HUES48 (cell line): ENCODE measurements at regions not wholly inside any gene's neighbourhood (a gene's known extent, or its start where the extent isn't known, plus 50 kb on each side); places are given as distances from the start of the nearest gene placed in this dataset.

ENCODE experiments used
- H3K27ac ChIP-seq: one replicate; pipeline ENCODE4 v1.7.0; 2013; ENCODE audit warnings: low read depth, low read length, inconsistent platforms
- H3K27me3 ChIP-seq: 2 replicates; pipeline ENCODE4 v1.6.1; 2013; ENCODE audit warnings: mild to moderate bottlenecking, low read length; ENCODE audit not compliant: control insufficient read depth, insufficient read depth
- H3K36me3 ChIP-seq: 2 replicates; pipeline ENCODE4 v1.6.1; 2013; ENCODE audit warnings: low read length; ENCODE audit not compliant: control insufficient read depth, insufficient read depth
- H3K4me1 ChIP-seq: 2 replicates; pipeline ENCODE4 v1.6.1; 2013; ENCODE audit warnings: mild to moderate bottlenecking, low read length; ENCODE audit not compliant: control insufficient read depth, insufficient read depth
- H3K4me3 ChIP-seq: 2 replicates; pipeline ENCODE4 v1.5.1; 2013; ENCODE audit warnings: mild to moderate bottlenecking, low read depth, low read length
- H3K9ac ChIP-seq: 2 replicates; pipeline ENCODE4 v1.6.1; 2013; ENCODE audit warnings: mild to moderate bottlenecking, low read depth, low read length, moderate library complexity
- H3K9me3 ChIP-seq: 2 replicates; pipeline ENCODE4 v1.6.1; 2013; ENCODE audit warnings: low read length; ENCODE audit not compliant: control insufficient read depth, insufficient read depth

DNA sequence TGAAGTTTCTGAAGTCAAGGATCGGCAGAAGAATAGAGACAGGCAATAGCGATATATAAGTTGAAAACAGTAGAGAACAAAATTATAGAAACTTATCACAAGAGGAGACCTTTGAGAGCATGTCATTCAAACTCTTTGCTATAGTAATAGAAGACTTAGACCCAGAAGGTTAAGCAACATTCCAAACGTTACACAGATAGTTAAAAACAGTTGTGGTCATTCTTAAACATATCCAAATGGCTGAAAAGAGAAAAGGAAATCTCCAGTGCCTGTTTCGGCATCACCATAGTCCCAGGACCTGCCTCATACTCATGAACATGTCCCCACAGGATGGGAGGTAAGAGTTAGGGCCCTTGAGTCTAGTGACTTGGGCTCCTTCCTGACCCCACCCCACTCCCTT is 258.1 kb upstream of the NOCT start:
- Histone ChIP-seq H3K27ac (no peak overlapping the region), H3K36me3 (no peaks in the 10 kb centered on the region), H3K4me1 (no peaks in the 10 kb centered on the region), H3K9me3 (no peaks in the 10 kb centered on the region), H3K9ac (no peak overlapping the region), H3K27me3 (no peaks in the 10 kb centered on the region), H3K4me3 (no peak overlapping the region)

DNA sequence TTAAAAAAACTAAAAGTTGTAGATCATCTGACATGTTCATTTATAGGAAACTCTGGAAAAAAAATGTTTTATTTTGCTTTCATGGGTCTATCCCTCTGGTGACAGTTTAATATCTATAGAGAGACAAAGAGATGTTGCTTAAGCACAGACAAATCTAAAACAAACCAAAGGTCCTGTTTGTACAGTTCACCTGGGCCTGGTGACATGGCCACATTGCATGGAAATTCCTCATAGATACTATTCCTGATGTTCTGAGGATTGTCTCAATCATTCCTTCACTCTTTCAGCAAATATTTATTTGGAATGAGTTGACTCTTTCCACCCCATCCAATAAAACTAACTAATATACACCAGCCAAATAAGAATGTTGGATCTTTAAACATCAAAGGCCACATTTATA is 259.1 kb upstream of the NOCT start:
- Histone ChIP-seq H3K27ac (no peak overlapping the region), H3K4me3 (no peak overlapping the region), H3K36me3 (no peaks in the 10 kb centered on the region), H3K27me3 (no peaks in the 10 kb centered on the region), H3K9ac (no peak overlapping the region), H3K9me3 (no peaks in the 10 kb centered on the region), H3K4me1 (no peaks in the 10 kb centered on the region)

DNA sequence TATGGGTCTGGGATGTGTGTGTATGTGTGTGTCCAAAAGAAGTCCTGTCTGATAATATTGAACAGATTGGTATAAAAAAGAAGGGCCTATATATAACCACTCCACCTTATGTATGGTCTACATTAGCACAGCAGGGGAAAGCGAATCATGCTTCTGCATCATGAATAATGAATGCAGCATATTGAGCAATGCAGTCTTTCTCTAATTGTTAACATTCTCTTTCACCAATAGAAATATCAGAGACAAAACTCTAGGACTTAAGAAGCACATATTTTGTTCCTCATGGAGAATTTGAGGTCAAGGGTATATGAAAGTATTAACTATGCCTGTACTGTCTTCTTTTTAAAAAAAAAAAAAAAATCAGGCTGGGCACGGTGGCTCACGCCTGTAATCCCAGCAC is 264.3 kb upstream of the NOCT start:
- H3K9me3 ChIP-seq: no peaks in the 10 kb centered on the region
- no peak overlapping the region for H3K4me3 ChIP-seq
- H3K9ac ChIP-seq: no peak overlapping the region
- H3K27me3 ChIP-seq: no peaks in the 10 kb centered on the region; the same call in 1 of the 2 replicates
- no peaks in the 10 kb centered on the region for H3K4me1 ChIP-seq
- H3K27ac ChIP-seq: no peak overlapping the region
- H3K36me3 ChIP-seq: no peaks in the 10 kb centered on the region

DNA sequence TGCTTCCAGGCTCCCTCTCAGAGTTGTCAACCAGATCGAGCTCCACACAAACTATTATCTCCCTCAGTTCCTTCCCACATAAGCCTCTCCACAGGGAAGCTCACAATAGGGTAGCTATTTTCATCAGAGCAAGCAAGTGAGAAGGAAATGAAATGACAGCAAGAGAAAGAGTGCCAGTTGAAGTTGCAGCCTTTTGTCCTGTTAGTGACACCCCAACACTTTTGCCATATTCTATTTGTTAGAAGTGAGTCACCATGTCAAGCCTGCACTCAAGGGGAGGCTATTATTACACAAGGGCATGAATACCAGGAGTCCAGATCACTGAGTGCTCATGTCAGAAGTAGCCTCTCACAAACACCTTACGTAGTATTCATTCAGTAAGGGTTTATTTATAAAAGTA is 266.3 kb upstream of the NOCT start:
- Histone ChIP-seq H3K4me1 (no peaks in the 10 kb centered on the region), H3K27ac (no peak overlapping the region), H3K36me3 (no peaks in the 10 kb centered on the region), H3K27me3 (no peaks in the 10 kb centered on the region; the same call in 1 of the 2 replicates), H3K9me3 (no peaks in the 10 kb centered on the region), H3K9ac (no peak overlapping the region), H3K4me3 (no peak overlapping the region)

DNA sequence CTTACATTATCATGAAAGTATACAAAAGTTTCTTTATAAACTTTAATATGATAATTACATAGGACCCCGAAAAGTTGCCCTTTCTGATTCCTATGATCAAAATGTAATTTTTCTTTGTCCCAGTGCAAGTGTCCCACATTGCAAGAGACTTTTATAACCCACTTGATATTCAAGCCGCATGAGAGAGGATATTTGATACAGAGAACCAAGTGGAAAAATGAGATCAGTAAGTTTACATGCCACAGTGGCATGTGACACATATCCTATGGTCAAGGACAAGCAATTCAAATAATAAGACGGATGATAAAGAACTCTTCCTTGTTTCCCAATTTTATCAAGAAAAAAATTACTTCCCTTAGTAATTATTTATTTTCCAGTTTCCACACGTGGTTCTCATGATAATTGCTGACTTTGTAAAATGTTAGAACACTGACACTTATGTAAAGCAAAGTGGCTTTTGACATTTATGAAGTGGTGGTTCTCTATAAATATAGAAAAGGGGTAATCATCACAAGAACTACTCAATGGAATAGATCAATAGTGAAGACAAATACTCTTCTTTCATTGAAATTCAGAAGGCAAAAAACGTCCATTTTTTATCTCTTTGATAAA is 273.7 kb upstream of the NOCT start:
- Histone ChIP-seq H3K4me3 (no peak overlapping the region), H3K27me3 (no peaks in the 10 kb centered on the region), H3K27ac (no peak overlapping the region), H3K9ac (no peak overlapping the region), H3K4me1 (0 out of 2 replicates have a peak, but pooled peaks cover 2% of the 10 kb centered on the region), H3K9me3 (no peaks in the 10 kb centered on the region; the same call in 1 of the 2 replicates), H3K36me3 (no peaks in the 10 kb centered on the region)

DNA sequence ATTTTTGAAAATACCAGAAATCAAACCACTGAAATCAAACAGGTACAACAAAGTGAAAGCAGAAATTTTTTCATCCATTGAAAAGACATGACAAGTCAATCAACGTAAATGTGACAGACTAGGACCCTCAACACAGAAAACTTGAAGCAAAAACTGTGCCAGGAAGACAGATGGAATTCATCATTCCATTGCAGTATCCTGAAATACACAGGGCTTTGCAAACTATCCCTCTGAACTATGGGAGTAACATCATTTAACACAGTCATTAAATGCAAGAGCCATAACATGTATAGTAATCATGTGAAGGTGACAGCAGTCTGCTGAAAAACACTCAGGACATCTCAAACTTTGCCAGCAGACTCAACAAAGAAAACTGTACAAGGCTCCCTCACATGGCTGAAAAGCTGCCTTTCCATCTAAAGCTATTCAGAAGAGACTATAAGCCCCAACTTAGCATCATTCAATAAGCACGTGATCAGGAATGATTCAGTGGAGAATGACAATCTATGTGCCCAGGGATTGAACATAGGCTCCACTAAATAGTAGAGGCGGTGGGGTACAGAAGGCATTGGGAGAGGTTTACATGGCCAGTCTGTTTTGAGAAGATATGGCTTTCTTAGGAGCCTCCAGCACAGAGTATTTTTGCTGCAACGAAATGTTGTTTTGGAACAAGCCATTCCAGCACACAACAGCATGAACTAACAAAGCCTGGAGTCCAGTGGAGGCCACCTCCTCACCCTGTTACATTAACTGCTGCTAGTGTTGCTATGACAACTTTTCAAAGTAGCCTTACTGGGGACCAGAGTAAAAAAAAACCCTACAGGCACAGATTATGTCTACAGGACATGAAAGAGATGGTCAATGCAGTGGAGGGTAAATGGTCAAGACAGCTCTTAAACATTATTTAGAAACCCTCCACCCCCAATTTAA is 274.5 kb upstream of the NOCT start:
- no peak overlapping the region for H3K4me3 ChIP-seq
- no peaks in the 10 kb centered on the region for H3K36me3 ChIP-seq
- H3K27ac ChIP-seq: no peak overlapping the region
- no peaks in the 10 kb centered on the region for H3K27me3 ChIP-seq
- H3K9ac ChIP-seq: no peak overlapping the region
- 0 out of 2 replicates have a peak, but pooled peaks cover 8% of the 10 kb centered on the region for H3K4me1 ChIP-seq
- H3K9me3 ChIP-seq: no peaks in the 10 kb centered on the region; the same call in 1 of the 2 replicates

DNA sequence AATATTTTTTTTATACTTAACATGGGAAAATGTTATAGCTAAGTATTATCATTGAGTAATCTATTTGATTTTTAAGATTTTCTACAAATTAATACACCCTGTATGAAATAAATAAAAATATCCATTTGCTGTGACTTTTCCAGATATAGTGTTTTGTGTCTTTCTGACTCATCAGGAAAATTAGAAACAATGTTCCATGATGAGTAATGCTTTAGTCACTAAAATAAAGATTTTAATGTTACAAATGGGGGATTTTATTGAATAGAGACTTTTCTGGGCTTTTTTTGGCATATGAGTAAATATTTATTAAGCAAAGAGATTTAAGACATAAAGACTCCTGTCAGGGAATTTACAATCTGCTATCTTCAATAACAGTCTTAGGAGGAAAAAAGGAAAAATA is 279.2 kb upstream of the NOCT start:
- H3K27me3 ChIP-seq: no peaks in the 10 kb centered on the region
- H3K9me3 ChIP-seq: no peaks in the 10 kb centered on the region; the same call in 1 of the 2 replicates
- H3K9ac ChIP-seq: no peak overlapping the region
- H3K27ac ChIP-seq: no peak overlapping the region
- no peaks in the 10 kb centered on the region for H3K36me3 ChIP-seq
- 0 out of 2 replicates have a peak, but pooled peaks cover 8% of the 10 kb centered on the region for H3K4me1 ChIP-seq
- no peak overlapping the region for H3K4me3 ChIP-seq

DNA sequence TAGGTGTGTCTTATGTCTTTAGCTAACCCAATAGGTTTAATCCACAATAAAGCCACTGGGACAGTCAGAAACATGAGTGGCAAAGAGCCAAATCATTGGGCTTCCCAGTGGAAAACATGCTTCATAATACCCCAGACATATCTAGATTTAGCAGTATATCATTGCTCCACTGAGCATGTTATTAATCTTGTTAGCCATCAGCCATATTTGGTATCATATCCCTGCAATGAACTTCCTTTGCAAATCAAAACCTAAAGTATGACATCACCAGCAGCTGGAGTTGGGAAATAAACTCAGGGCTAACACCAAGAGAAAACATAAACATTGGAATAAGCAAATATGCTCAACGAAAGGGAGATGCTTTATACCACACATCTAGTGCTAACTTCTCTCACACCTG is 280.8 kb upstream of the NOCT start:
- Histone ChIP-seq H3K9ac (no peak overlapping the region), H3K9me3 (no peaks in the 10 kb centered on the region; the same call in 1 of the 2 replicates), H3K4me3 (no peak overlapping the region), H3K4me1 (peaks cover 8% of the 10 kb centered on the region; the same call in 1 of the 2 replicates), H3K27me3 (no peaks in the 10 kb centered on the region), H3K27ac (no peak overlapping the region), H3K36me3 (no peaks in the 10 kb centered on the region)

DNA sequence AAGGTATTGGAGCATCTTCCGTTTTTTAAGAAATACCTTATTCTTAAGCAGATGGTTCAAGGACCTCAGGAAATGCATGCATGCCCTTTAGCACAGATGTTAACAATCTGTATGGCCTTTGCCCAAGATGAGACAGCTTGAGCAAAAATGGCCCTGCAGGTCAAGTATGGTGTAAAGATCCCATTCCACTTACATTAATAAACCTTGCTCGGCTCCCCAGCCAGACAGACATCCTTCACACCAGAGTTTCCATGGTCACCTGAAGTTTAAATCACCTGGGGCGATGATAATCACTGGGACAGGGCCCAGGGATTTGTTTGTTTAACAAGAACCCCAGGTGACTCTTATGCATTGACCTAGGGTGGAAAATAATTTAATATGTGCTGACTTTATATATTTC is 287.0 kb upstream of the NOCT start:
- Histone ChIP-seq H3K27ac (no peak overlapping the region), H3K4me3 (no peak overlapping the region), H3K9me3 (no peaks in the 10 kb centered on the region), H3K4me1 (peaks cover 48% of the 10 kb centered on the region), H3K36me3 (no peaks in the 10 kb centered on the region), H3K9ac (no peak overlapping the region), H3K27me3 (no peaks in the 10 kb centered on the region)

DNA sequence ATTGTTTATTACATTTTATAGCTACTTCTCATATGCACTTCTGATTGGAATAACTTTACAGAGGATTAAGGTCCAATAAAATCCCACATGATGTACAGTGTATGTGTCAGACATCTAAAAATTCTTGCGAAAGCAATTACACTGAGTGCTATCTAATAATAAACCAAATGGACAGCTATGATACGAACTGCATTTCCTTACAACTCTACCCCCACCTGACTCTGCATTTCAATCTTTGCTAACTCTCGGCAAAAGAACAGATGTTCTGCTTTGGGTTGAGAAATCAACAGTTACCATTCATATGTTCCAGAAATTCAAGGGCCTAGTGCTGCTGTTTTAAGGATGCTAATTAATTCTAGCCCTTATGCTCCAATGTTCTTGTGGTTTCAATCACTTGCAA is 287.9 kb upstream of the NOCT start:
- Histone ChIP-seq H3K27ac (no peak overlapping the region), H3K4me1 (peaks cover 50% of the 10 kb centered on the region)

DNA sequence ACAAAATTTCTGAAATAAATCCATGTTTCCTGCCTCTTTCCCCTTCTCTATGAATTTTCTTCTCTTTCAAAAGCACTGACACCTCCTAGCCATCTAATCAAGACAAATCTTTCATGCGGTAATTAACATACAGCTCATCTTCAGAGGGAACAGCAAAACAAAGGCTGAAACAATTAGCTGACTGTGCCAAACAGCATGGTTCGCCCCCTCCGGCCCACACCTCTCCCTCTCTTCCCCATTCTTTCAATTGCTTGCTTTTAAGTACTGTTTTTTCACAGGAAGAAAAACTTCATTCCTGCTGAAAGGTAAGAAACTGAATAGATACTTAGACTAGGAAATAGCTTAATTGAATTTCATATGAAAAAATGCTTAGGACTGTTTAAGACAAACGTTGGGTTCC is 291.1 kb upstream of the NOCT start:
- H3K9ac ChIP-seq: no peak overlapping the region
- no peaks in the 10 kb centered on the region for H3K27me3 ChIP-seq
- H3K4me1 ChIP-seq: peaks cover 47% of the 10 kb centered on the region
- no peaks in the 10 kb centered on the region for H3K9me3 ChIP-seq
- peak overlapping the region; percentile 44 for H3K27ac ChIP-seq
- no peak overlapping the region for H3K4me3 ChIP-seq
- no peaks in the 10 kb centered on the region for H3K36me3 ChIP-seq

More for the DNA sequence above, 287.9 kb upstream of the NOCT start:
- H3K9ac ChIP-seq: no peak overlapping the region
- no peaks in the 10 kb centered on the region for H3K36me3 ChIP-seq
- no peaks in the 10 kb centered on the region for H3K27me3 ChIP-seq
- no peaks in the 10 kb centered on the region for H3K9me3 ChIP-seq
- H3K4me3 ChIP-seq: no peak overlapping the region
